A204.1 (cell line): ENCODE measurements at regions not wholly inside any gene's neighbourhood (a gene's known extent, or its start where the extent isn't known, plus 50 kb on each side); places are given as distances from the start of the nearest gene placed in this dataset.

Source experiments
- FAIRE-seq: peaks from 2 replicates; lab custom pipeline; 2012; peaks lifted over from hg19 to GRCh38; lab: Jason Lieb, UNC

DNA sequence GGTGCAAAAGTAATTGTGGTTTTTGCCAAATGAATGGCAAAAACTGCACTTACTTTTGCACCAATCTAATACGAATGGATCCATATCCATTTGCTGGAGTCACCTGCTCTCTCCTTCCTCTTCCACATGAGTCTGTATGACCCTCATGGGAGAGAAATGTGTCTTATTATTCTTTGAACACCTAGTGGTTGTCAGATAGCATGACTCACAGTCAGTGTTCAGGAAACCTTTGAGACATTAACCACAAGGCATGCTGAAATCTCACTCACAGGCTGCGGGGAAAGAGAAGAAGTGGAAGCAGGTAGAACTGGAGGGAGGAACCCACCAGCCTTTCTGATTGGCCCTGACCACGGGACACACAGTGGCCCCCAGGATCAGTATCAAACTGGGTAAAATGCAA is 222.8 kb upstream of the KLF4 start:
- no peak for FAIRE-seq

DNA sequence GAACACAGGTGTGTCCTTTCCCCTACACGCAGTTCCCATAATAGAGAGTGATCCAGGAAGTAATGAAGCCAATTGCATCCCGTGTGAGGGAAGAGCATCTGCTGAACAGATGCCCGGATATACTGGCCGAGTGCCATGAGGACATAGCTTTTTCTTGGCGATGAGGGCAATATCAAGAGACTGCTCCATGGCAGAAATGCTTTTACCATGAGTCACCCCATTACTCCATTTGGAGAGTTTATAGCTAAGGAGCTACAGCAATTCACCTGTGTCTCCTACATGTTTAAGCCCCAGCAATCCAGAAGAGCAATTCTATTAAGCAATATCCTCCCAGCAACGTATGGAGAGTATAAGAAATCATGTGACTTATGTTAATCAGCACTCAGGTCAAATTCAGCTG is 222.0 kb upstream of the KLF4 start:
- FAIRE-seq: no peak

DNA sequence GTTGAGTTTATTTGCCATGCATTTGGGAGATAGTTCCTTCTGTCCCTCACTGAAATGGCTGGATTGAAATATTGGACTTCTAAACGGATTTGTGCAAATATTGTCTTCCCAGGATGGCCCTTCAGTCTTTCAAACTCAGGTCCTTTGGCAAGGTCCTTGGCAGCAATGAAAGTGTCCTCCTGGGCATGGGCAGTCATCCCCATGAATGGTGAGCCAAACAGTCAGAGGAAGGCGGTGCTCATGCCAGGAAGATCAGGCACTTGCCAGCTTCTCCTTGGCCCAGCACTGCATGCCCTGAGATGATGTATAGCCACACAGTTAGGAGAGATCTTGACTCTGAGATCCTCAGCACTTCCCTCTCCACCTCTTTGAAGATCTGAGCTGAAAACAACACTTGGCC is 221.4 kb upstream of the KLF4 start:
- FAIRE-seq: no peak

DNA sequence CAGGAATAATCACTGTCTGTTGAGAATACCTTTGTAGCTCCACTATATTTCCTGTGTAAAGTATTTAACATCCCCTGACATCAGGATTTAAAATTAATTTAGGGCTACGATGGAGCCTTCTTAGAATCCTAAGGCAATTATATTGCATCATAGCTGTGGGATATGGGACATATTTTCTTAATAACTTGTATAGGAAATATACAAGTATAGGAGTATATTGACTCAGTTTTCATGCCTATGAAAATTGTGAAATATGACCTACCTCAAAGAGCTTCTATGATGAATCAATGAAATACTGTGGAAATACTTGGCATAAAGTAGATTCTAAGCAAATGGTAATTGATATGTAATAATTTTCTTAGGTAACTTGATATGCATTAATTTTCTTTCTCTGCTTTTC is 221.0 kb upstream of the KLF4 start:
- FAIRE-seq: no peak

DNA sequence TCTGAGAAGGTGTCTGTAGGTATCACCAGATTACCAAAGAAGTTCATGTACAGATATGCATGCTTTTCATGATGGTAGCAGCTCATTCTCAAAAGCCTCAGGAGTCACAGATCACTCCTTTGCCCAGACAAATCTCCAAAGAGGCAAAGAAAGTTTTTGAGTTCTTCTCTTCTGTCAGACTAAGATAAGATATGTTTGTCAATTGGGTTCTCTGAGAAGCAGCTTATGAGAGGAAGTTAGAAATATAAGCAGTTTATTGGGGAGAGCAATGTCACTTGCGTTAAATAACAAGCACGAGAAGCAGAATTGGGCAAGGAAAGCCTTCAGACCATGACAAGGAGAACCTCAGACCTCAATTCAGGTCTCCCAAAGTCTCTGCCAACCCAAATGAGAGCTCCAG is 219.2 kb upstream of the KLF4 start:
- no peak for FAIRE-seq

DNA sequence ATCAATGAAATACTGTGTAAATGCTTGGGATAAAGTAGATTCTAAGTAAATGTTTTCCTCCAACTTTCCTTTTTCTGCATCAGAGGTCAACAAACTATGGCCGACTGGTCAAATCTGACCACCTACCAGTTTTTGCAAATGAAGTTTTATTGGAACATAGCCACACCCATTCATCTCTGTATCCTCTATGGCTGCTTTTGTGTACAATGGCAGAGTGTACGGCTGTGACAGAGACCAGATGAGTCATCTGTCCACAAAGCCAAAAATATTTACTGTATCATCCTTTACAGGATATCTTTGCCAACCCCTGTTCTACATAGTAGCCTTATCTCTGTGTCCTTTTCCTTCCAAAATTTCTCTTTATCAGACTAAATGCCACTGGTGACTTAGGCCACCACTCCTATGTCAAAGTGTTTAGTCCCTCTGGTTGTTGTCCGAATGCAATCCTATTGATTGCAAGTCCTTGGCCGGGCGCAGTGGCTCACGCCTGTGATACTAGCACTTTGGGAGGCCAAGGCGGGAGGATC is 218.4 kb upstream of the KLF4 start:
- no peak for FAIRE-seq

DNA sequence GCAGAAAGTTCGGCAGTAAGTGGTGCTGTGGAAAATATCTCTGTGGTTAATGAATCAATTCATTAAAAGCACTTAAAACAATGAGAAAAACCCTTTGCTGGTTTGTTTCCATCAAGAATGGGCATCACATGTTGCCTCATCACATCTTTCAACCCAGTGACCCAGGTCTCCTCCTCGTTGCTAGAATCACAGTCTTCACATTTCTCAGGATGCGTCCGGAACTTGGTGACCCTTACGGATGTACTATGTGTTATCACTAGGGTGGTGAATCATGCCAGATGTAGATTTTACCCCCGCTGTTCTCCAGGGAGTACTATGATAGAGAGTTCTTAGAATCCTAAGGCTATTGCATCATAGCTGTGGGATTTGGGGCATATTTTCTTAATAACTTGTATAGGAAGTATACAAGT is 217.9 kb upstream of the KLF4 start:
- FAIRE-seq: no peak

DNA sequence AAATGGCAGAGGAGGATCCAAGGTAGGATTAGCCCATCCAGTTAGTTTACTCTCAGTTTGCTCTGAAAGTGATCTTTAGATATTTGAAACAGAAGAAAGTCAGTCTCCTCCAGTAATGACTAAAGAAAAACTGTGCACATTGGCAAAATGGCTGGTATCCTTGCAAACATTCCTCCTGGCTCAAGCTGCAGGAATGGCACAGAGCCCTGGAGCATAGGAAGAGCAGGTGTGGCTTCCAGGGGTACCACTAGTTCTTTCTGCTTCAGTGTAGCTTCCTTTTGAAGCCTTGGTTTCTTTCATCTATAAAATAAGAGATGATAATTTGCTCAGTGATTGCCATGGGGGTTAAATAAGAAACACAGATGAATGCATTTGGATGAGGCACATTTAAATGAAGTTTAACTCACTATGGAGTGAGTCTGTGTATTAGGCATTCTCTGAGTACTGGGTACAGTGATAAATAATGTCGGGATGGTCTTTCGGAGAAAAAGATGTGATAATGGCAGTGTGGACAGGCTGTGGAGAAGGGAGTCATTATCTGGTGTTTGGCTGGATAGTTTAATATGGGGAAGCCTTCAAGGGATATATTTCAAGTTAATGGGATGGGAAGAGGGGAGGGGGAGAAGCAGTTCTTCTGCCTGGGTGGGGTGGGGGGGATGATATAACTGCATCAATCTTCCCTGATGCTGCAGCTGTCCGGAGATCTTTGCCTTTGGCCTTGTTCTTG is 217.3 kb upstream of the KLF4 start:
- FAIRE-seq: no peak

DNA sequence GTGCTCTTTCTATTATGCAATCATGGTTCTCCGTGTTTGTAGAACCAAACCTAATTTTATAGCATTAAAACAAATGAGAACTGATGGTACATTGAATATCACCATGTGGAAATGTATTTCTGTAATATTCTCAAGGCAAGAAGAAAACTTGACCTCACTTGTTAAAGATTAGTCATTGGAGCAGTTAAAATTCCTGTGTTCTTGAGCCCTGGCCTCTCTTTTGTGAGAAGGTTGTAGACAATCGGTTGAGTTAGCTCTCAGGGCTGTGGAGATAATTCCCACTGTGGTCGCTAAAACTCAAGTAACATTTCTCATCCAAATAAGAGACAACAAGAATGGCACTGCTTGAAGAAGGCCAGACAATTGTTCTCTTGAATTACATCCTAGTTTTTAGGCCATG is 216.0 kb upstream of the KLF4 start:
- no peak for FAIRE-seq

DNA sequence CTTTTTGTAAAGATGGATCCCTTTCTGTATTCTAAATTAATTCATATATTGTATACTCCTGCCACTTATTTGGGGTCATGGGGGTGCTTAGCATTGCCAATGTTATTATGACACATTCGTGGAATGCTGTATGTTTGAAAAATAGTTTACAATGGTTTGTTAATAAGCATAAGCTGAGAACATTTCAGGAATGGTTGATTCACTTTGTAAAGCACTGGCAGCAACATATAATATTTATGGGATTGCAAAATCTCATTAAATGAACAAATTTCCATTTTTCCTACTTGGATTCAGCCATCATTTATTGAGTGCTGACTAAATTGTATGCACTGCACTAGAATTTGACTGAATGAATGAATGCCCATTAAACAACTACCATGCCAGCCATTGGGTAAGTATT is 215.2 kb upstream of the KLF4 start:
- no peak for FAIRE-seq

DNA sequence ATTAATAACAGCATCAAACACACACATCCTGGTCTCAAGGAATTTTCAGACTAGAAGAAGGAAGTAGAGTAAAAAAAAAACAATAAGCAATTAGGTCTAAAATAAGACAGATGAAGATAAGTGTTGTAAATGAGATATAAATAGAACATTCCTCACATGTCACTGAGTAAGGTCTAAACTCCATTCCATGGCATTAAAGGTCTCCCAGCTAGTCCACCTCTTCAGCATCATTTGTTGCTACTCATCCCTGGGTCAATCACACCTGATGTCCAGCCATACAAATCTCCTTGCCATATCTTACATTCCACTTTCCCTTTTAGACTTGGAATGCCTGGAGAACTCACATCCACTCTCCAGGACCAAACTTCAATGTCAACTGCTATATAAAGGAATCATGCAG is 214.1 kb upstream of the KLF4 start:
- no peak for FAIRE-seq

DNA sequence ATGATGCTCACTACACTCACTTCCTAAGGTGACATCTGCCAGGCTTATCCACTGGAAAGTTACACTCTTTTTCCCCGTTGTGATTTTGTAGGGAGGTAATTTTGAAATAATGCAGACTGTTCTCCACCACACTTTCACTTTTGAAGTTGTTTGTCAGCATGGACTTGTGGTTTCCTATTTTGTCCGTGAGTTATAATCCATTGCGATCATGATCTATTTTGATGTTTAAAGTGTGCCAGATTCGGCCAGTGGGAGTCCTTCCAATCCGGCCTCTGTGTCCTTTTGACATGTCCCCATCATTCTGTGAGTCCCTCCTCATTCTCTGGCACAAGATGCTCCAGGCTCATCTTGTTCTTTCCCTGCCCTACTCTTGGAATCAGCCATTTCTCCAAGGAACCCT is 211.3 kb upstream of the KLF4 start:
- no peak for FAIRE-seq

DNA sequence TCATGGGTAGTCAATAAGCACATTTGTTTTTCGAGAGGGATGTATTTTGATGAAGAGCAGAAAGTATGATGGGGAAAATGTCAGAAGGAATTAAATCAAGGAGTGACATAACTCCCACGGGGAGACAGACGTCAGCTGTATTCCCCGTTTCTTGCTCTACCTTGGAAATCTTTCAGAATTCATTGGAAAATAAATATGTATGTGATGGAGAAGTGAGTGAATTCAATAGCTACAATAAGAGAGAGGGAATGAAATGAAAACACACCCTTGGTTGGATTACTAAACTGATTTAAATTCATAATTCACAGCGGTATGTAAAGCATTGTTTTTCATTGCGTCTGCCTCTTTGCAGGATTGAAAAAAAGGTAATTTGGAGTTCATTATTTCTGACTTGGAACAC is 209.7 kb upstream of the KLF4 start:
- no peak for FAIRE-seq

DNA sequence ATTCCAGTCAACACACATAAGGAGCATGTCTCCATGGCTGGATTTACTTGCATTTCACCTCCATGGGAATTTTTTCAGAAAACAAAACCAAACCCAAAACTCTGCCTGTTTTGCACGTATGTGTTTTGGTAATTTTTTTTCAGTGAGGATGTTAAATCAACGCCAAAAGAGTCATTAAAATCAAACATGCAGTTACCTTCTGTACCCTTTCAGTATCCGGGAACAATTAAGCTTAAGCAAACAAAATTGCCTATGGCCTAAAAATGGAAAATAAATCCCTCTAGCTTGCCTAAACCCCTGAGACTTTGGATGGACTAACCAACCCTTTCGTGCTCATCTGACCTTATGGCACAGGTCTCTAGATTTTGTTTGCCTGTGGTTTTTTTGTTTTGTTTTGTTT is 209.2 kb upstream of the KLF4 start:
- FAIRE-seq: no peak

DNA sequence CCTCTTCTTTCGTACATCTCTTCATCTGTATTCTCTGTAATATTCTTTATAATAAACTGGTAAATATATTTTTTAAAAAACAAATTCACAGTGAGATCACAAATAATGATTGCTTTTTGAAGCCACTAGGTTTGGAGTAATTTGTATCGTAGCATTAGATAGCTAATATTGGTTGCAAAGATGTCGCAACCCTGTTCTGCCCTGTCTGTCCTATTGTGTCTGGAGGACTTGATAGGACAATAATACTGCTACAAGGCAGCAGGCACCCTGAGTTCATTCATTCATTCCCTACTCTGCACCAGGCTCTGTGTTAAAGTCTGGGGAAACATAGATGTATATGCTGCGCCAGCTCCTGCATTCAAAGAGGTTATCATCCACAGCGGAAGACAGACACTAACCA is 206.7 kb upstream of the KLF4 start:
- no peak for FAIRE-seq

DNA sequence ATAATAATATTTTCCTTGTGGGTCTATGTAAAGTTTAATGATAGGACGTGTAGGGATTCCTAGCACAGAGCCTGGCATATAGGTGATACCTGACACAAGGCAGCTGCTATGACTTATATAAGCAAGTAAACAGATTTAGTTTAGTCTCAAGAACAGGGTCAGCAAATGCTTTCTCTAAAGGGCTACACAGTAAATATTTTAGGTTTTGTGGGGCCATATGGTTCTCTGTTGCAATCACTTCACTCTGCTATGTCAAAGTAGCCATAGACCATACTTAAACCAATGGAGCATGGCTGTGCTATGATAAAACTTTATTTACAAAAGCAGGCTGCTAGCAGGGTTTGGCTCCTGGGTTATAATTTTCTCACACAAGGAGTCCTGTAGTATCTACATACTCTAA is 204.8 kb upstream of the KLF4 start:
- no peak for FAIRE-seq

DNA sequence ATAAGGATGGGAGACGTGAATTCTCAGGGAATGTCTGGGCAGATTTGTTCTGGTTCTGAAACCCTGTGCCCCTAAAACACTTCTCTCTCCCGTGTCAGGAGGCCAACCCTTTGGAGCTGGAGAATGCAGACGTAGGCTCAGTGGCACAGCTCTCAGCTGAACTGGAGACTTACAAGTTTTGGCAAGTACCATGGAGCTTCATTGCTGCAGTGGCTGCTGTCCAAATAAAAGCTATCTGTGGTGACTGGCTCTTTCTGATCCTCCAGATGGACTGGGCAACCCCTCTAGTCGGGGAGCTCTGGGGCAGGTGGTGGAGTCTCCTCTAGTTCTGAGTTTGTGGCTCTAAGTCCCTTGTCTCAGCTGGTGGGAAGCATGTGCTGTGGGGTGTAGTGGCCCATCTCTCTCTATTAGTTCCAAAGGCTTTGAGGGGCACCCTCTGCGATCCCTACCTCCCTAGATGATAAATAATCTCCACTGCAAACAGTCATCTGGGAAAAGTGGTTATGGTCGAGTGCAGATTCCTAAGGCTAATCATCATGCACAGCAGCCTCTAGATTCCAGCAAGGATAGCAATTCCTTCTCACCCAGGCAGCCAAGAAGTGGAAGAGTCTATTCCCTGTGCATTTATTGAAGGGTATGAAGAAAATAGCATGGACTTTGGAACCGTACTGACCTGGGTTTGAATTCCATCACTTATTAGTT is 204.2 kb upstream of the KLF4 start:
- FAIRE-seq: no peak

DNA sequence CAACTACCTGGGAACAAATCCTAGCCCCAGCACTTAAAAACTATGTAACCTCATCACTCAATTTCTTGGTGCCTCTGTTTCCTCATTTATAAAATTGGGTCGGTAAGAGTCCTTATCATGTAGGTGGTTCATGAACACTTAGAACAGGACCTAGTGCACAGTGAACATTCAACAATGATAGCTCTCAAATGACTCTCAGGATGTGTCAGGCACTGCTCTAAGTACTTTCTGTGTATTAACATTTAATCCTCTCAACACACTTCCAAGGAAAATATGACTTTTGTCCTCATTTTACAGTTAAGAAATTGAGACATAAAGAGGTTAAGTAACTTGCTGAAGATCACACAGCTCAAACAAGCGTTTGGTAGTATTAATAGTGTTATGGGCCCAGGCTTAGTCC is 202.1 kb upstream of the KLF4 start:
- FAIRE-seq: no peak

DNA sequence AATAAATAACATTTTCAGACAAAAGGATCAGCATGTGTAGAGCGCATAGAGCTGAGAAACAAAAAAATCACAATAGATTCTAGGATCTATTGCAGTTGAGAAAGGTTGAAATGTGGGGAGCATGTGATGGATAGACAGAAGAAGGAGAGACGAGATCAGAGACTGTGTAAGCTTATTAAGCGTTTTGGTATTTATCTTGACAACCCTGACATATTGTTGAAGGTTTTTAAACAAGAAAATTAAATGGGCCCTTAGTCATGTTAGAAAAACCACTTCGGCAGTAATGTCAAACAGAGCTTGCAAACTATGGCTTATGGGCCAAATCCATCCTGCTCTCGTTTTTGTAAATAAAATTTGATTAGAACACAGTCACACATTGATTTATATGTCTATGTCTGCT is 200.5 kb upstream of the KLF4 start:
- FAIRE-seq: no peak

DNA sequence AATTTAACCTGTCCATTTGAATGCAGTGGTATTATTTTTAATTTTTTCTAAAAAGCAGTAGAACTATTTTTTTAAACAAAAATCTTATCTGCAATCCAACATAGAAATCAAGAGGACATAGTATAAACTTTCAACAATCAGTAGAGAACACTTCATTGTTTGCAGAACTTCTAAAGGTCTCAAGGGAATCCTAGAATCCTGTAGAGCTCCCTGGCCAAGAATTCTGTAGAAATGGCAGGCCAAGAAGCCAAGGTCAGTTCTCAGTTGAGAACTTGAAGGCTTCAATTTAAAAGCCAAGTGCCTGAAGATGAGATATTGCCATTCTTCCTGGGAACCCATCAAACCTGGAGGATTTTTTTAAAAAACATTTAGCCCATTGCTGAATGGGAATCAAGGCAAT is 199.2 kb upstream of the KLF4 start:
- FAIRE-seq: no peak

DNA sequence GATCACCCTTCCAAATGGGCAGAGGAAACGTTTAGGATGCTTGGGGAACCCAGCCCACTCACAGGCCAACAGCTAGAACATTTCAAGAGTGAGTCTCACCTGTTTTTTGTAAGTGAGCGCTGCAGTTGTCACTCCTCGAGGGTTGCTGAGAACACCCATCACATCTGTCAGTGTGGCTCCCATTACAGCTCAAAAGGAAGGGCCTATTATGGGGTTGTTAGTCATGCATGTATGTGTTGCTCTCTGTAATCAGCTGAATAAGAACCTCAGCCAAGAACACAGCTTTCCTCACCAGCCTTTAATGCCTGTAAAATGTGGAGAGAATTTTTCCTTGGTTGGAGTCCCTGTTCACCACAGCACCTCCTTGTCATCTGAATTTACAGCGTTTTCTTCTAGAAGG is 196.3 kb upstream of the KLF4 start:
- no peak for FAIRE-seq

DNA sequence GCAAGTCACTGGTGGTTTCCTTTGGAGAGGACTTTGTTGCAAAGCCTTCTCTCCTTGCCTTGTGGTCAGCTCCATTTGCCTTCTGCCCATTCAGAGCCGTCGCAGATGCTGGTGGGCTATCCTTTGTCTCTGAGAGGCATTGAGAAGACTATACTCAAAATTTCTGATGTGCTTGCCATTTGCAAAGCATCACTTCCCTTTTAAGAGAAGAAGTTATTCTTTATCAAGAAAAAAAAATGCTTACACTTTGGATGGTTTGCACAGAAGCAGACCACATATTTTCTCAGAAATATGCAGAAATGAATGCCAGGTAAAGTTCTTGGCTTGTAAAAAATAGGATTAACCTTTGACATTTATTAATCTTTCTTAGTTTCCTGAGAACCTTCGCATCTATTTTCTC is 195.8 kb upstream of the KLF4 start:
- FAIRE-seq: no peak

DNA sequence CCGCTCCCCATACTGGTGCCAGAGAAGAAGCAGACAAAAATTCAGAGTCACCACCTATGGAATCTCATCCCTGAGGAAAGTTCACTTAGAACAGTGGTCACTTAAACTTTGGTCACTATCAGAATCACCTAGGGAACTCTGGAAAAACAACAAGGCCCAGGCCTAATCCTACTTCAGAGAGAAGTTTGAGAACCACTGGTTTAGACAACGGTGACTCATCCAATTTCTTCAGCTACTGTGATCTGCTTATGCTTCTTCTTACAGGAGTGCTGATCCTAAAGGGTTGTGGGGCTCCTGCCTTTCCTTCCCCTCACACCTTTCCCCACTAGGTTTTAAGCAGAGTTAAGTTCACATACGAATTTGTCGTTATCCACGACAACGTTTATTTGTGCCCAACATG is 194.7 kb upstream of the KLF4 start:
- FAIRE-seq: no peak

DNA sequence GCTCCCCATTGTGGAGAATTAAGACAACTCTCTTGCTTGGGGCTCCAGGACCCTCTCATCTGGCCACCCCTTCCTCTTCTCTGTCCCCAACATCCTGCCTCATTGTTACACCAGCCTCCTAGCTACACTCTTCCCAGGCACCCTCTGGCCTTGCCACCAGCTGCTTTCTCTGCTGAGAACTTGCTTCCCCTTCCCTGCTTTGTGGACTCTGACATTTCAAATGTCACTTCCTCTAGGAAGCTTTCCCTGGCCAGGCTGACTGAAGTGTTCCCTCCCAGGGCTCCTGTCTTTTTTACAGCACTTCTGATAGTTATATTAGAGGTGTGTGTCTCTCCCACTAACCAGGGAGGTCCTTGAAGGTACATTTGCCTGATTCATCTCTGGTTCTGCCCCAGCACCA is 194.0 kb upstream of the KLF4 start:
- FAIRE-seq: no peak
